Suppressor macrophage (primary cell): ENCODE measurements at regions not wholly inside any gene's neighbourhood (a gene's known extent, or its start where the extent isn't known, plus 50 kb on each side); places are given as distances from the start of the nearest gene placed in this dataset.
A peak's percentile ranks its signal among the peaks of the same experiment; 100 is the strongest.

Experiments
- DNase-seq, 4 experiments: peaks; one replicate each; pipeline ENCODE4 v3.0.0-alpha.2; 2020 to 2022

GRCh38 chr14:26773906-26774593 is 176.2 kb upstream of the NOVA1 start:
- DNase-seq, result no peak

DNA sequence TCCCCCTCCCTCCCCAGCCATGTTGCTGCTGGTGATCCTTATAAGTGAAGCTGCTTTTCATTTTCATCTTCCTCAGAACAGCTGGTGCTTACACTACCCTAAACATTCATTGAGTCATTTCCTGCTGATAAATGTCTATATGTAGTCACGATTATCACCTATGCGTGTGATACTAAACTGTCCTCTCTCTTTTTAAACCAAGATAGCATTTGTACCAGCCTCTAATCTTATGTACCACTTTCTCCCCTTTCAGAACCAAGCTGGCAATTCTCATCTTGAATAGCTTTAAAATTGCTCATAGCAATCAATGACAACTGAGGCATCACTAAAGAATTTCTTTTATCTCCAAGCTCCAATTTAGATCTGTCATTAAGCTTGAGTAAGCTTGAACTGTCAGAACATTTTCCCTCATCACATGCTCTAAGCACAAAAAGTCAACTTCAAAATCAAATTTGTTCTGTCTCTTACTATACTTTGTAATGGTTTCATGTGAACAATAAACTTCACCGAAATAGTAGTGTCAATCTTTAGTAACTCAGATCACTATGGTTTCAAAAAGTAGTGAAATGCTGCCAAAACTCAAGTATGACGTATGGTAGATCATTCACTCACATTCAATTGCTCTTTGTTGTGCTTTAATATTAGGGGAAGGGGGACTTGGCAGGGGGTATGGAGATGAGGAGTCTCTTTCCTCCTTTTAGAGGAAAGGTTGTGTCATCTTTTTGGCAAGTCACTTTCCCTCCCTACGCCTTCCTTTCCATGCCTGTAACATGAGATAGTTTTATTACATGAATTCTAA is 178.1 kb upstream of the NOVA1 start:
- no peak for DNase-seq

DNA sequence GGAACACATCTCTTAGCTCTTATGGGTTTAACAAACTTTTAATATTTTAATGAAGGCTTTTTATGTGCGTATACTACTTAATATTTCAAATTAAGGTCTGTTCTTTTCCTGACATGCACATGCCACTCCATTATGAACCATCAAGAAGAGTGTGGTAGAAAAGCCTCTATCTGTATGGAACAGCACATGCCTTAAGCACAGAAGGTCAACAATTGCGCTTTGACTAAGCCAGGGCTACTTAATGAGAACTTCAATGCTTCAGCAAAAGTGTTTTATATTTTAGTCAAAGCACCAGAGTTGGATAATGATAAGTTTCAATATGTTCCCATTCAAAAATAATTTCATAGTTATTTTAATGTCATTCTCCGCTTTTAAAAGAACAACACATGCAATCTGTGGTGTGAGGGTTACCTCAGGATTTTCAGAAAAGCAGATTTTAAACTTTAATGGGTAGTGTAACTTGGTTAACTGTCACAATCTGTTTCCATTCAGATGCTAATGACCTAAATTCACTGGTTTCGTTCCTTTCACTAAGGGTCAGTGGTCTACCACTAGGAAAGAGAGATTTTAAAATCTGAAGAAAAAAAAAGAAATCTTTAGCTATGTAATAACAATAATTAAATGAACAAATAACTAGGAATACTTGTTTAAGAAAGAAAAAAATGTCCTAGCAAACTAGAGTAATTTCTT is 193.4 kb upstream of the NOVA1 start:
- DNase-seq, result no peak

- DNase-seq, result no peak
Measured at GRCh38 chr14:26794731-26795130, 196.9 kb upstream of the NOVA1 start.

GRCh38 chr14:26808407-26808806 is 210.6 kb upstream of the NOVA1 start:
- DNase-seq, result no peak

DNA sequence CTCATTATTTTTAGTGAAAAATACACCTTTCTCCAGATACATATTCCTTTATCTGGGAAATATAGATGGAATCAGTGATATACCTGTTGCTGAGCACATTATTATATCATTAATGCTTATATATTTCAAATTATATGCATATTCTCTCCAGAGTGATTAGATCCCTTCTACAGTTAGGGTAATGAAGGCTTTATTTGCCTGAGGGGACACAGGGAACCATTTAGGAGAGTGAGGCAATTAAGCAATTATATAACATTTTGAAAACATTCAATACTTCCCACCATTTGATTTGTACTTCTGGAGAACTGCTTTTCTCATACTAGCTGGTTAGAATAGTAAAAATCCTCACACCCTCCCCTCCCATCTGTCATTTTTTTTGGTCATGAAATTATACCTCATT is 212.8 kb upstream of the NOVA1 start:
- DNase-seq, result no peak

DNA sequence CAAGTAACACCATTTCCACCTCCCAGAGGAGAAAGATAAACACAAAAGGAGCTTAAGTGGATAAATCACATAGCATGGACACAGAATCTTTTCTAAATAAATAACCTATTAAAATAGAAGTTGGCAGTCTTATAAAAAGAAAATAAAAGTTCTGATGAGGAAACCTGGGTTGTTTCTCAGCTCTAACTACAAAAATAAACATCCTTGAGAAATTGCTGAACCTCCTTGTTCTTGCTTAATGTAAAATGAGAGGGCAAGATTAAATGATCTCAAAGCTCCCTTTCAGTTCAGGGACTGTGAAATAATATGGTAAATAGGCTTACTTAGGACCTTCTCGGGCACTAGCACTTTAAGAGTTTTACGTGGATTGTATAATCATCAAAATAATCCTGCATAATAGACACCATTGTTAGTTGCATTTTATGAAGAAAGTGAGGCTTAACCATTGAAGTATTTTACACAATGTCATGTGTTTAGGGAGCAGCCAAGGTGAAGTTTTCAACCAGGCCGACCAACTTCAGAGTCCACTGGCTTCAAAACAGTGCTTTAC is 214.0 kb upstream of the NOVA1 start:
- DNase-seq, result no peak

- DNase-seq, result no peak
Measured at GRCh38 chr14:26820138-26820537, 222.3 kb upstream of the NOVA1 start.

DNA sequence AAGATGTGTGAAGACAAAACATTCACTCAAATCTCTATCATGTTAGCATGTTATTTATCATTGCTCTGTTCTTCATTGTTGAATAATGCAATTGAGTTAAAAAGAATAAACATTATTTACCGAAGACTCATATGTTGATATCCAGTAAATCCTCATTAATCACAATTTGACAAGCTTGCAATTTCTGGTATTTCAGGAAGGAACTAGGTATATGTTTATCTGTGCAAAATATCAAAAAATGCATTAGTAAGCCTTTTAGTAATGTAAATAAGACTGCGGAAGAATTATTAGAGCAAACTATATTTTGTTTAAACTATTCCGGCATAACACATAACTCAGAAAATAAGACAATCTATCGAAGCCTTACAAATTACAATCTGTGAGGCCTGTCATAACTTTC is 222.7 kb upstream of the NOVA1 start:
- no peak for DNase-seq

GRCh38 chr14:26828741-26829140 is 230.9 kb upstream of the NOVA1 start:
- DNase-seq, result no peak

DNA sequence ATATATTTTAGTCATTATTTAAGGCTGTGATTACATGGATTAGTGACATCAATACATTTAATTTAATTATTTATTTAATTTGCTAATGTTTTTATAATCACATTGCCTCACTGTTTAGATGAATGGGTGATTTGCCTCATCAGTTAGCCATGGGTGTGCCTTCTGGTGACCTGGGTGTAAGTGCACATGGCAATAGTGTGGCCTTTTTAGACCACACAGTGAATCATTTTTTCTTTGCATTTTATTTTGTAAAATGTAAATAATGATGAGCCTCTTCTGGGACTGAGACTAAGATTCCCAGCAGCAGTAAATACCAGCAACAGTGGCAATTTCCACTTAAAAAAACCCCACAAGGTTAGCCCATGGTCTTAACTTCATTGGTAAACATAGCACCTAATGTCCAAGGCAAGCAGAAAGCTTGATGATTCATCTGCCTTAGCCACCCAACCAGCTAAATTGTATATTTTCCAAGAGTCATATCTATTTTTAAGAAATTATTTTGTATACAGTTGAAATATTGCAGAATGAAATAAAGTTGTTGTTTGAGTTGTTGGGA is 235.9 kb upstream of the NOVA1 start:
- DNase-seq, result no peak

DNA sequence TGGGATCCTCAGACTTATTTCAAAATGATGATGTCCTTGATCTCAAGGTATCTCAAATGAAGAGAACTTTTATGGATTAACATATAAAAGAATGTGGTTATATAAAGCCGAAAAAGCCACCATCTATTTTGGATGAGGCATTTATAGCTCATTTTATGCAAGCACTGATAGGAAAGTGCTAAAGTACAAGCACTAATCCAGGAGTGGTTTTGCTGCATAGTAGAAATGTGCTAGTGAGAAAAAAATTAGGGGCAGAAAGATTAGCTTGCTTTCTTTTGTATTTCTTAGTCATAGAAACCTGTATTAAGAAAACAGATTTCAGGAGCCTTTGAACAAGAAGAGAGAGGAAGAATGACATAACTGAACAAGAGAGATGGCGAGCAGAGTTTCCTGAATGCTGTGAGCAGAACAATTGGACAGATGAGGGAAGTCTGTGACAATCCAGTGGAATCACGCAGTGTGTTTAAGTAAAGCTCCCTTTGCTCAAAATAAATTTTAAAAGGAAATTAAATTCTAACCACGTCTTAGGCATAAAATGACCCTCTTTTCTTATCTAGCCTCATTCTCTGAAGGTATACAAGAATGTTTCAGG is 238.2 kb upstream of the NOVA1 start:
- DNase-seq, result no peak

- DNase-seq, result no peak
Measured at GRCh38 chr14:26839481-26839880, 241.6 kb upstream of the NOVA1 start.

- no peak for DNase-seq
Measured at GRCh38 chr14:26841326-26841725, 243.5 kb upstream of the NOVA1 start.

DNA sequence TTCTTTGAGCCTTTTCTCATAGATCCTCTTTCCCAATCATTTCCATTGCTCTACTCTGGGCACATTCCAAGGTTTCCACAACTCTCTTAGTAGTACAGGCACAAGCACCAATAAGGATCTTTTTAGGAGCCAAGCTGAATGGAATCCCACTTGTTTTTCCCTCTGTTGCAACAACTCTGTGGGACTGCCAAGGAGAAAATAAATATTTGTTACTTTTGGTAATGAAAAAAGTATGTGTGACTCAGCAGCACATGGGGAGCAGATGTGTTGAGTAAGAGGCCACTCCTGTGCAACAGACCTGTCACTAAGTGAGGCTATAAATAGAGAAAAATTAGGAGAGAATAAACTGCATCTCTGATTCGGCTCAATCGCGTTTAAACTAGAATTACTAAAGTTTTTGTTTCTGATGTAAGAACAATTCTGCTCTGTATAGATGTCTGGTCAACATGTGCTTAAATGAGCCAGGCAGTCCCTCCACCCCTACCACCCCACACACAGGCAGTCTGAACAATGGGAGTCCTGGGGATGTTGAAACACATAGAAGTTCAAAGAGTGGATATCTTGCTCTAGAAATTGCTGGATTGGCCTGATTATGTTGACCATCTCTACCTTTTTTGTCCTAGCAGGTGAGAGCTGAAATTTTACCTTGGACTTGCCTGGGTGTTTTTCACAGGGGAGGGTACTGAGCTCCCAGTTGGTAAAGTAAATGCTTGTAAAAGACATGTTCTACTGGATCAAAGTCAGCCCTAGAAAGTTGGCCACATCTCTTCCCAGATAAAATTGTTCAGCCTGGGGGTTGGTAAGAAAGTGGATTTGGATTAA is 244.3 kb upstream of the NOVA1 start:
- DNase-seq, result no peak

- no peak for DNase-seq
Measured at GRCh38 chr14:26845151-26845818, 247.5 kb upstream of the NOVA1 start.

- peak in 1 of 4 experiments; percentile 2 for DNase-seq
Measured at GRCh38 chr14:26846388-26846787, 248.6 kb upstream of the NOVA1 start.

- no peak for DNase-seq
Measured at GRCh38 chr14:26849514-26849913, 251.7 kb upstream of the NOVA1 start.

- DNase-seq, result no peak
Measured at GRCh38 chr14:26851793-26852192, 254.0 kb upstream of the NOVA1 start.

- DNase-seq, result no peak
Measured at GRCh38 chr14:26855077-26855753, 257.4 kb upstream of the NOVA1 start.
